Heart left ventricle (tissue), 16 donors: ENCODE measurements at regions not wholly inside any gene's neighbourhood (a gene's known extent, or its start where the extent isn't known, plus 50 kb on each side); places are given as distances from the start of the nearest gene placed in this dataset.

Experiments
- ATAC-seq, 4 donors: fragments of 200-7000 bp; cut with Tn5 transposase; one replicate each; pipeline ENCODE4 v1.9.1; 2020 to 2022; ENCODE audit warnings: moderate library complexity in 4 of 4, mild to moderate bottlenecking in 3 of 4, moderate number of reproducible peaks in 1 of 4
- DNase-seq, 5 donors: peaks; one replicate each; pipeline ENCODE4 v3.0.0-alpha.2; 2020
- H3K27ac ChIP-seq, 12 donors: fragments of 200-600 bp; sonication (generic) in 4 of 12; one replicate each; pipeline versions ENCODE4 v1.5.0 to v1.8.0; 2016 to 2022; ENCODE audit warnings: mild to moderate bottlenecking in 2 of 12
- H3K27me3 ChIP-seq, 9 donors: fragments of 200-600 bp; sonication (generic) in 2 of 9; one replicate each; pipeline versions ENCODE4 v1.5.1 to v1.8.0; 2016 to 2022; ENCODE audit warnings: mild to moderate bottlenecking in 3 of 9
- H3K36me3 ChIP-seq, 9 donors: fragments of 200-600 bp; sonication (generic) in 2 of 9; one replicate each; pipeline versions ENCODE4 v1.5.0 to v1.8.0; 2018 to 2022; ENCODE audit warnings: mild to moderate bottlenecking in 2 of 9
- H3K4me1 ChIP-seq, 12 donors: fragments of 200-600 bp; sonication (generic) in 4 of 12; one replicate each; pipeline versions ENCODE4 v1.5.0 to v1.8.0; 2016 to 2022; ENCODE audit warnings: mild to moderate bottlenecking in 3 of 12
- H3K4me3 ChIP-seq, 12 donors: fragments of 200-600 bp; sonication (generic) in 4 of 12; one replicate each; pipeline versions ENCODE4 v1.5.0 to v1.8.0; 2017 to 2022; ENCODE audit warnings: mild to moderate bottlenecking in 9 of 12, moderate library complexity in 4 of 12
- H3K9me3 ChIP-seq, 12 donors: fragments of 200-600 bp; sonication (generic) in 4 of 12; one replicate each; pipeline versions ENCODE4 v1.5.0 to v1.8.0; 2016 to 2022; ENCODE audit warnings: mild to moderate bottlenecking in 1 of 12
- CTCF ChIP-seq, 12 donors: fragments of 200-600 bp; sonication (generic) in 4 of 12; IDR thresholded peaks; one replicate each; pipeline versions ENCODE4 v1.5.0 to v1.8.0; 2018 to 2022; ENCODE audit warnings: antibody characterized with exemption in 12 of 12, mild to moderate bottlenecking in 5 of 12
- POLR2A ChIP-seq, 2 donors: fragments of 450-650 bp; IDR thresholded peaks; one replicate each; pipeline ENCODE4 v1.6.1; 2017; ENCODE audit warnings: antibody characterized with exemption in 2 of 2, mild to moderate bottlenecking in 2 of 2, moderate library complexity in 2 of 2
- WGBS, 4 donors: extraction: QIAGEN DNeasy Blood & Tissue Kit in 2 of 4; methylation state at CpG; one replicate each; pipeline versions ENCODE4 v1.1.5 to v1.1.7; 2013 to 2018; 5-methylcytosine and 5-hydroxymethylcytosine counted together
- intact Hi-C, 10 donors: fragments of 100-400 bp; cut with DNase I; formaldehyde crosslinking; loops; one replicate each; pipeline versions ENCODE4 v1.11.1 to v1.14.2; 2022
- donor health status: ischemic (EF 13 %, LVEDD 7.1; RV severe dilation, severe dysfunction).
- donor health status: healthy with polysubstance abuse.
- donor health status: DM: no; HTN: yes; CAD: no.
- donor health status: DM: no; HTN: no; CAD: no.
- donor health status: ischemic (EF 25% LVEDD 6.9; RV normal size, moderate dysfunction).
- donor health status: ischemic (EF 25% LVEDD 5.7; RV mildly dilated, moderate dysfunction).
- donor health status: healthy.
- donor health status: DM: yes; HTN: yes; CAD: no.
- donor health status: ischemic (EF 35%, LVEDD 5.7; RV mildly dilated, moderate dysfunction).
- donor health status: nonischemic (EF 11% LVEDD 7.7; RV severe dilation, severe dysfunction).
- donor health status: DM: yes; HTN: yes; CAD: no.
- donor health status: PGD.
- donor health status: ischemic (EF 29% LVEDD 5.4; RV normal size, mild dysfunction).
- donor health status: nonischemic (EF 23%, LVEDD 6.1; RV moderate dilation, normal function).

GRCh38 chr17:68141050-68141449, 105.5 kb downstream of the KPNA2 start:
- WGBS, 4 donors: 87 to 91% (median 89%) methylated on average over 3 of the region's 3 CpGs
- TF ChIP-seq POLR2A (IDR thresholded peaks at IDR 0.05) (no peak), CTCF (IDR thresholded peaks at IDR 0.05) (no peak)
- Histone ChIP-seq H3K36me3 (peaks cover 0 to 4% (median 0%) of the 10 kb centered on the region in 9 donors), H3K4me3 (no peak overlapping the region), H3K27ac (no peak overlapping the region), H3K9me3 (no peaks in the 10 kb centered on the region), H3K27me3 (no peaks in the 10 kb centered on the region), H3K4me1 (no peaks in the 10 kb centered on the region)
- DNase-seq (no peak), ATAC-seq (no peak)
- intact Hi-C loops: no loop called here

DNA sequence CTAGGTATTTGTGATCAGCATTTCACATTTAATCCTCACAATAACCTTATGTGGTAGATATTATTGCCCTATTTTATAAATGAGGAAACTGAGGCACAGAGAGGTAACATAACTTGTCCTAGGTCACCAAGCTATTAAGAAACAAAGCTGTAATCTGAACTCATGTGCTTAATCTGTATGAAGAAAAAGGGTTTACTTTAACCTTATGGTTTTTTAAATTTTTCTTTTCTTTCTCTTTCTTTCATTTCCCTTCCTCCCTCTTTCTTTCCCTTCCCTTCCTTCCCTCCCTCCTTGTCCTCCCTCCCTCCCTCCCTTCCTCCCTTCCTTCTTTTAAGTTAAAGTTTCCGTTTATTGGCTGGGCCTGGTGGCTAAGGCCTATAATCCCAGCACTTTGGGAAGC, 105.2 kb upstream of the AMZ2 start:
- no peaks in the 10 kb centered on the region for H3K36me3 ChIP-seq
- intact Hi-C loops: no loop called here
- no peak overlapping the region for H3K27ac ChIP-seq
- H3K4me3 ChIP-seq: no peak overlapping the region
- H3K27me3 ChIP-seq: no peaks in the 10 kb centered on the region
- TF ChIP-seq CTCF (IDR thresholded peaks at IDR 0.05) (no peak), POLR2A (IDR thresholded peaks at IDR 0.05) (no peak)
- H3K4me1 ChIP-seq: no peaks in the 10 kb centered on the region
- DNase-seq: no peak
- WGBS, 4 donors: 76 to 85% (median 77%) methylated on average over 1 of the region's 1 CpG
- no peaks in the 10 kb centered on the region for H3K9me3 ChIP-seq
- no peak for ATAC-seq

DNA sequence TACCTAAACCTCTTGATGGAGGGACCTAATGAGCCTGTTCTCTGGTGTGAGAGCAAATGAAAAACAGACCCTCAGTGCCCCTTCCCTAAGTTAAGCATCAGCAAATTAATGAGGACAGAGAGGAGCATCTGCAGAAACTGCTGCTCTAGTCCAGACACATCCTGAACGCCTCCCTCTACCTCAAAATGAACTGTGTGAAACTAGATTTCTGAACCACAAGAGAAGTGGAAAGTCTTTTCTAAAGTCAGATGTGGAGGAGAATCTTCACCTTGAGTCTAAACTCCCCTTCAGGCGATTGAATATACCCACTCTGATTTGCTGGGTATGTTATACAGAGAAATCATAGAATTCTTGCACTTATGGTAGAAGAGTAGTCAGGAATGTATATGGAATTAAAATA, 104.4 kb upstream of the AMZ2 start:
- no peak overlapping the region for H3K4me3 ChIP-seq
- 88 to 94% (median 92%) methylated on average over 2 of the region's 2 CpGs for WGBS, 4 donors
- TF ChIP-seq CTCF (IDR thresholded peaks at IDR 0.05): no peak
- no peak for TF ChIP-seq POLR2A (IDR thresholded peaks at IDR 0.05)
- ATAC-seq (no peak), DNase-seq (no peak)
- no peaks in the 10 kb centered on the region for H3K36me3 ChIP-seq
- intact Hi-C loops: no loop called here
- no peaks in the 10 kb centered on the region for H3K4me1 ChIP-seq
- no peaks in the 10 kb centered on the region for H3K9me3 ChIP-seq
- no peak overlapping the region for H3K27ac ChIP-seq
- H3K27me3 ChIP-seq: no peaks in the 10 kb centered on the region

GRCh38 chr17:68145088-68145487, 102.8 kb upstream of the AMZ2 start:
- no peaks in the 10 kb centered on the region for H3K4me1 ChIP-seq
- ATAC-seq (no peak), DNase-seq (no peak)
- H3K27ac ChIP-seq: no peak overlapping the region
- intact Hi-C loops: no loop called here
- no peak for TF ChIP-seq POLR2A (IDR thresholded peaks at IDR 0.05)
- no peak for TF ChIP-seq CTCF (IDR thresholded peaks at IDR 0.05)
- H3K9me3 ChIP-seq: no peaks in the 10 kb centered on the region
- no peak overlapping the region for H3K4me3 ChIP-seq
- no peaks in the 10 kb centered on the region for H3K27me3 ChIP-seq
- no peaks in the 10 kb centered on the region for H3K36me3 ChIP-seq
